Duodenal mucosa (tissue), 2 donors: ENCODE measurements at regions not wholly inside any gene's neighbourhood (a gene's known extent, or its start where the extent isn't known, plus 50 kb on each side); places are given as distances from the start of the nearest gene placed in this dataset.

Experiments
- H3K27ac ChIP-seq: one replicate; pipeline ENCODE4 v1.7.0; 2013; ENCODE audit warnings: low read depth, low read length
- H3K27me3 ChIP-seq, 2 donors: one replicate each; pipeline ENCODE4 v1.7.0; 2013; ENCODE audit warnings: low read length in 2 of 2, control low read depth in 1 of 2; ENCODE audit not compliant: insufficient read depth in 2 of 2, control insufficient read depth in 1 of 2
- H3K36me3 ChIP-seq, 2 donors: one replicate each; pipeline ENCODE4 v1.7.0; 2013; ENCODE audit warnings: low read length in 2 of 2, control low read depth in 1 of 2; ENCODE audit not compliant: insufficient read depth in 2 of 2, control insufficient read depth in 1 of 2
- H3K4me1 ChIP-seq, 2 donors: one replicate each; pipeline ENCODE4 v1.7.0; 2013; ENCODE audit warnings: low read length in 2 of 2, control low read depth in 1 of 2; ENCODE audit not compliant: insufficient read depth in 2 of 2, control insufficient read depth in 1 of 2
- H3K4me3 ChIP-seq, 2 donors: one replicate each; pipeline ENCODE4 v1.7.0; 2013; ENCODE audit warnings: low read length in 2 of 2, low read depth in 1 of 2
- H3K9ac ChIP-seq, 2 donors: one replicate each; pipeline ENCODE4 v1.7.0; 2013; ENCODE audit warnings: low read length in 2 of 2, low read depth in 1 of 2
- H3K9me3 ChIP-seq, 2 donors: one replicate each; pipeline ENCODE4 v1.7.0; 2013; ENCODE audit warnings: low read length in 2 of 2, control low read depth in 1 of 2; ENCODE audit not compliant: control insufficient read depth in 1 of 2

GRCh38 chr5:1975898-1976765, 93.4 kb upstream of the IRX4 start:
- no peak overlapping the region for H3K9ac ChIP-seq
- H3K4me3 ChIP-seq: no peak overlapping the region
- H3K9me3 ChIP-seq: no peaks in the 10 kb centered on the region
- H3K27ac ChIP-seq: no peak overlapping the region
- H3K27me3 ChIP-seq: no peaks in the 10 kb centered on the region
- no peaks in the 10 kb centered on the region for H3K36me3 ChIP-seq
- peaks cover 0 to 7% of the 10 kb centered on the region in 2 donors for H3K4me1 ChIP-seq

- no peaks in the 10 kb centered on the region for H3K9me3 ChIP-seq
- no peak overlapping the region for H3K4me3 ChIP-seq
- no peaks in the 10 kb centered on the region for H3K36me3 ChIP-seq
- no peaks in the 10 kb centered on the region for H3K27me3 ChIP-seq
- H3K9ac ChIP-seq: no peak overlapping the region
- H3K4me1 ChIP-seq: peaks cover 0 to 7% of the 10 kb centered on the region in 2 donors
- no peak overlapping the region for H3K27ac ChIP-seq
Measured at GRCh38 chr5:1975406-1975715, 92.6 kb upstream of the IRX4 start.

- Histone ChIP-seq H3K9me3 (no peaks in the 10 kb centered on the region), H3K4me3 (no peak overlapping the region), H3K9ac (no peak overlapping the region), H3K27ac (no peak overlapping the region), H3K36me3 (no peaks in the 10 kb centered on the region), H3K27me3 (no peaks in the 10 kb centered on the region), H3K4me1 (peaks cover 0 to 7% of the 10 kb centered on the region in 2 donors)
Measured at GRCh38 chr5:1974501-1975405, 92.0 kb upstream of the IRX4 start.

GRCh38 chr5:1974081-1974480, 91.4 kb upstream of the IRX4 start:
- no peaks in the 10 kb centered on the region for H3K9me3 ChIP-seq
- H3K27me3 ChIP-seq: no peaks in the 10 kb centered on the region
- no peak overlapping the region for H3K27ac ChIP-seq
- H3K4me1 ChIP-seq: peaks cover 0 to 7% of the 10 kb centered on the region in 2 donors
- no peak overlapping the region for H3K4me3 ChIP-seq
- no peak overlapping the region for H3K9ac ChIP-seq
- no peaks in the 10 kb centered on the region for H3K36me3 ChIP-seq

- H3K9ac ChIP-seq: no peak overlapping the region
- H3K4me3 ChIP-seq: no peak overlapping the region
- no peaks in the 10 kb centered on the region for H3K27me3 ChIP-seq
- H3K9me3 ChIP-seq: no peaks in the 10 kb centered on the region
- no peaks in the 10 kb centered on the region for H3K36me3 ChIP-seq
- H3K27ac ChIP-seq: no peak overlapping the region
- peaks cover 0 to 7% of the 10 kb centered on the region in 2 donors for H3K4me1 ChIP-seq
Measured at GRCh38 chr5:1973391-1974013, 90.8 kb upstream of the IRX4 start.

GRCh38 chr5:1971944-1972343, 89.2 kb upstream of the IRX4 start:
- H3K9ac ChIP-seq: no peak overlapping the region
- H3K36me3 ChIP-seq: no peaks in the 10 kb centered on the region
- H3K4me3 ChIP-seq: no peak overlapping the region
- H3K27me3 ChIP-seq: no peaks in the 10 kb centered on the region
- peaks cover 0 to 7% of the 10 kb centered on the region in 2 donors for H3K4me1 ChIP-seq
- no peak overlapping the region for H3K27ac ChIP-seq
- no peaks in the 10 kb centered on the region for H3K9me3 ChIP-seq

GRCh38 chr5:1967736-1968135, 85.0 kb upstream of the IRX4 start:
- Histone ChIP-seq H3K4me1 (no peaks in the 10 kb centered on the region), H3K27ac (no peak overlapping the region), H3K36me3 (no peaks in the 10 kb centered on the region), H3K4me3 (no peak overlapping the region), H3K9ac (no peak overlapping the region), H3K9me3 (no peaks in the 10 kb centered on the region), H3K27me3 (no peaks in the 10 kb centered on the region)

GRCh38 chr5:1966461-1966860, 83.7 kb upstream of the IRX4 start:
- no peaks in the 10 kb centered on the region for H3K4me1 ChIP-seq
- H3K27me3 ChIP-seq: no peaks in the 10 kb centered on the region
- H3K9ac ChIP-seq: no peak overlapping the region
- H3K9me3 ChIP-seq: no peaks in the 10 kb centered on the region
- H3K36me3 ChIP-seq: no peaks in the 10 kb centered on the region
- no peak overlapping the region for H3K4me3 ChIP-seq
- no peak overlapping the region for H3K27ac ChIP-seq

- H3K4me3 ChIP-seq: no peak overlapping the region
- no peaks in the 10 kb centered on the region for H3K27me3 ChIP-seq
- no peak overlapping the region for H3K27ac ChIP-seq
- H3K9me3 ChIP-seq: no peaks in the 10 kb centered on the region
- no peaks in the 10 kb centered on the region for H3K4me1 ChIP-seq
- H3K9ac ChIP-seq: no peak overlapping the region
- no peaks in the 10 kb centered on the region for H3K36me3 ChIP-seq
Measured at GRCh38 chr5:1965925-1966324, 83.2 kb upstream of the IRX4 start.

- Histone ChIP-seq H3K36me3 (no peaks in the 10 kb centered on the region), H3K4me1 (no peaks in the 10 kb centered on the region), H3K27ac (no peak overlapping the region), H3K9ac (no peak overlapping the region), H3K27me3 (no peaks in the 10 kb centered on the region), H3K9me3 (no peaks in the 10 kb centered on the region), H3K4me3 (no peak overlapping the region)
Measured at GRCh38 chr5:1963941-1964451, 81.3 kb upstream of the IRX4 start.
